NCI-H460 (cell line): ENCODE measurements at regions not wholly inside any gene's neighbourhood (a gene's known extent, or its start where the extent isn't known, plus 50 kb on each side); places are given as distances from the start of the nearest gene placed in this dataset.
"Not testable (repeated sequence)": the region's sequence is repeated elsewhere in the genome, so short reads cannot be mapped to it uniquely, and the experiment has no call there.

Experiments
- DNase-seq: peaks from one replicate; pipeline ENCODE4 v3.0.0-alpha.2; 2016; ENCODE audit warnings: low read depth; ENCODE audit errors: extremely low read depth

- DNase-seq: not testable (repeated sequence)
Observed at GRCh38 chrX:40993395-40993794, 91.8 kb upstream of the USP9X start.

GRCh38 chrX:40996886-40997530 is 88.2 kb upstream of the USP9X start:
- peak; percentile 59 for DNase-seq

GRCh38 chrX:40998123-40998522 is 87.1 kb upstream of the USP9X start:
- DNase-seq: no peak

GRCh38 chrX:41001327-41001726 is 83.9 kb upstream of the USP9X start:
- no peak for DNase-seq

- no peak for DNase-seq
Observed at GRCh38 chrX:41002026-41002425, 83.2 kb upstream of the USP9X start.

- DNase-seq: no peak
Observed at GRCh38 chrX:41003506-41004270, 81.6 kb upstream of the USP9X start.

GRCh38 chrX:41005445-41005992 is 79.7 kb upstream of the USP9X start:
- DNase-seq: no peak

- DNase-seq: peak; percentile 65
Observed at GRCh38 chrX:41009850-41010846, 75.1 kb upstream of the USP9X start.

- DNase-seq: no peak
Observed at GRCh38 chrX:41014776-41015360, 70.4 kb upstream of the USP9X start.

GRCh38 chrX:41017785-41018184 is 67.5 kb upstream of the USP9X start:
- DNase-seq: not testable (repeated sequence)

- DNase-seq: not testable (repeated sequence)
Observed at GRCh38 chrX:41018391-41019040, 66.7 kb upstream of the USP9X start.

GRCh38 chrX:41019041-41019392 is 66.2 kb upstream of the USP9X start:
- no peak for DNase-seq

GRCh38 chrX:41022566-41022965 is 62.7 kb upstream of the USP9X start:
- DNase-seq: peak; percentile 74

- DNase-seq: no peak
Observed at GRCh38 chrX:41023098-41023497, 62.1 kb upstream of the USP9X start.

- not testable (repeated sequence) for DNase-seq
Observed at GRCh38 chrX:41024335-41024734, 60.9 kb upstream of the USP9X start.

GRCh38 chrX:41024755-41025154 is 60.5 kb upstream of the USP9X start:
- no peak for DNase-seq

- DNase-seq: no peak
Observed at GRCh38 chrX:41025926-41026701, 59.1 kb upstream of the USP9X start.

- no peak for DNase-seq
Observed at GRCh38 chrX:41026702-41027078, 58.6 kb upstream of the USP9X start.

- DNase-seq: peak; percentile 86
Observed at GRCh38 chrX:41029332-41029731, 55.9 kb upstream of the USP9X start.
